Effector memory CD8-positive, alpha-beta T cell (primary cell): ENCODE measurements at regions not wholly inside any gene's neighbourhood (a gene's known extent, or its start where the extent isn't known, plus 50 kb on each side); places are given as distances from the start of the nearest gene placed in this dataset.

Source experiments
- ATAC-seq: fragments of 150-1000 bp; cut with Tn5 transposase; replicated peaks from 2 replicates; pipeline ENCODE4 v1.10.0; 2021; ENCODE audit warnings: mild to moderate bottlenecking, moderate library complexity
- DNase-seq, 3 experiments: peaks; one replicate each; pipeline ENCODE4 v3.0.0; 2021
- H3K27ac Mint-ChIP-seq, 2 donors: one replicate each; pipeline ENCODE4 v1.8.0; 2022; ENCODE audit warnings: mild to moderate bottlenecking in 2 of 2, mixed read lengths in 2 of 2, moderate library complexity in 2 of 2
- H3K27me3 Mint-ChIP-seq, 2 donors: one replicate each; pipeline ENCODE4 v1.8.0; 2022; ENCODE audit warnings: mixed read lengths in 2 of 2
- H3K36me3 Mint-ChIP-seq: one replicate; pipeline ENCODE4 v1.8.0; 2022; ENCODE audit warnings: mild to moderate bottlenecking, moderate library complexity, mixed read lengths; ENCODE audit not compliant: insufficient read depth
- H3K4me1 Mint-ChIP-seq, 2 donors: one replicate each; pipeline ENCODE4 v1.8.0; 2022; ENCODE audit warnings: low read depth in 2 of 2, mixed read lengths in 2 of 2
- H3K4me3 Mint-ChIP-seq, 2 donors: one replicate each; pipeline ENCODE4 v1.8.0; 2022; ENCODE audit warnings: mild to moderate bottlenecking in 2 of 2, mixed read lengths in 2 of 2, moderate library complexity in 2 of 2
- H3K9me3 Mint-ChIP-seq, 2 donors: one replicate each; pipeline ENCODE4 v1.8.0; 2022; ENCODE audit warnings: mixed read lengths in 2 of 2

GRCh38 chr6:159105716-159106115 is 60.9 kb upstream of the TAGAP start:
- ATAC-seq, result no peak
- DNase-seq, result no peak
- H3K27me3 Mint-ChIP-seq, result no peaks in the 10 kb centered on the region
- H3K9me3 Mint-ChIP-seq, result no peaks in the 10 kb centered on the region
- peak overlapping the region; percentile 92 to 95 for H3K27ac Mint-ChIP-seq
- H3K4me3 Mint-ChIP-seq, result peak overlapping the region; percentile 40 to 88
- H3K36me3 Mint-ChIP-seq, result peaks cover 34% of the 10 kb centered on the region
- peaks cover 53 to 63% of the 10 kb centered on the region in 2 donors for H3K4me1 Mint-ChIP-seq

GRCh38 chr6:159104931-159105330 is 60.1 kb upstream of the TAGAP start:
- ATAC-seq (no peak), DNase-seq (no peak)
- H3K4me3 Mint-ChIP-seq, result peak overlapping the region; percentile 62 to 64
- no peaks in the 10 kb centered on the region for H3K27me3 Mint-ChIP-seq
- H3K4me1 Mint-ChIP-seq, result peaks cover 52 to 61% of the 10 kb centered on the region in 2 donors
- peaks cover 34% of the 10 kb centered on the region for H3K36me3 Mint-ChIP-seq
- peak overlapping the region; percentile 82 to 84 for H3K27ac Mint-ChIP-seq
- no peaks in the 10 kb centered on the region for H3K9me3 Mint-ChIP-seq

GRCh38 chr6:159104163-159104925 is 59.6 kb upstream of the TAGAP start:
- peak overlapping the region; percentile 62 to 64 for H3K4me3 Mint-ChIP-seq
- no peaks in the 10 kb centered on the region for H3K27me3 Mint-ChIP-seq
- peak overlapping the region; percentile 82 to 84 for H3K27ac Mint-ChIP-seq
- peak; percentile 47 for ATAC-seq
- no peaks in the 10 kb centered on the region for H3K9me3 Mint-ChIP-seq
- H3K4me1 Mint-ChIP-seq, result peaks cover 46 to 56% of the 10 kb centered on the region in 2 donors
- DNase-seq, result peak; percentile 68 to 75 (median 71)
- H3K36me3 Mint-ChIP-seq, result peaks cover 34% of the 10 kb centered on the region

GRCh38 chr6:159103396-159104162 is 58.8 kb upstream of the TAGAP start:
- DNase-seq (no peak), ATAC-seq (no peak)
- Mint-ChIP-seq H3K9me3 (no peaks in the 10 kb centered on the region), H3K27ac (peak overlapping the region; percentile 82 to 84), H3K4me3 (peak overlapping the region; percentile 62 to 64), H3K36me3 (peaks cover 34% of the 10 kb centered on the region), H3K4me1 (peaks cover 48 to 56% of the 10 kb centered on the region in 2 donors), H3K27me3 (no peaks in the 10 kb centered on the region)

- Mint-ChIP-seq H3K4me1 (peaks cover 42 to 48% of the 10 kb centered on the region in 2 donors), H3K4me3 (no peak overlapping the region), H3K9me3 (no peaks in the 10 kb centered on the region), H3K36me3 (peaks cover 27% of the 10 kb centered on the region), H3K27me3 (no peaks in the 10 kb centered on the region), H3K27ac (peak overlapping the region; percentile 23 to 44)
- DNase-seq, result no peak
- no peak for ATAC-seq
These were observed 57.8 kb upstream of the TAGAP start for GRCh38 chr6:159102373-159103160.

- Mint-ChIP-seq H3K36me3 (peaks cover 18% of the 10 kb centered on the region), H3K4me1 (peaks cover 32 to 40% of the 10 kb centered on the region in 2 donors), H3K27ac (peak overlapping the region; percentile 39 to 44), H3K4me3 (no peak overlapping the region), H3K9me3 (no peaks in the 10 kb centered on the region), H3K27me3 (no peaks in the 10 kb centered on the region)
- ATAC-seq (no peak), DNase-seq (no peak)
These were observed 56.9 kb upstream of the TAGAP start for GRCh38 chr6:159101656-159102055.

- Mint-ChIP-seq H3K9me3 (no peaks in the 10 kb centered on the region), H3K27me3 (no peaks in the 10 kb centered on the region), H3K36me3 (peaks cover 10% of the 10 kb centered on the region), H3K4me3 (peak overlapping the region in 1 of 2 donors; percentile 44), H3K4me1 (peaks cover 24 to 30% of the 10 kb centered on the region in 2 donors), H3K27ac (peak overlapping the region; percentile 92 to 95)
- no peak for DNase-seq
- no peak for ATAC-seq
These were observed 55.8 kb upstream of the TAGAP start for GRCh38 chr6:159100395-159101182.

GRCh38 chr6:159099961-159100360 is 55.2 kb upstream of the TAGAP start:
- ATAC-seq, result no peak
- Mint-ChIP-seq H3K27me3 (no peaks in the 10 kb centered on the region), H3K4me1 (peaks cover 28 to 31% of the 10 kb centered on the region in 2 donors), H3K4me3 (peak overlapping the region in 1 of 2 donors; percentile 44), H3K36me3 (peaks cover 10% of the 10 kb centered on the region), H3K9me3 (no peaks in the 10 kb centered on the region), H3K27ac (peak overlapping the region; percentile 92 to 95)
- DNase-seq, result no peak

GRCh38 chr6:159099276-159099675 is 54.5 kb upstream of the TAGAP start:
- no peaks in the 10 kb centered on the region for H3K27me3 Mint-ChIP-seq
- peaks cover 10% of the 10 kb centered on the region for H3K36me3 Mint-ChIP-seq
- no peaks in the 10 kb centered on the region for H3K9me3 Mint-ChIP-seq
- DNase-seq, result no peak
- no peak for ATAC-seq
- peak overlapping the region; percentile 59 to 65 for H3K4me3 Mint-ChIP-seq
- H3K4me1 Mint-ChIP-seq, result peaks cover 28 to 38% of the 10 kb centered on the region in 2 donors
- peak overlapping the region; percentile 92 to 95 for H3K27ac Mint-ChIP-seq

- Mint-ChIP-seq H3K27ac (peak overlapping the region; percentile 92 to 95), H3K4me3 (peak overlapping the region; percentile 59 to 65), H3K9me3 (no peaks in the 10 kb centered on the region), H3K27me3 (no peaks in the 10 kb centered on the region), H3K36me3 (peaks cover 5% of the 10 kb centered on the region), H3K4me1 (peaks cover 25 to 32% of the 10 kb centered on the region in 2 donors)
- ATAC-seq, result peak; percentile 88
- peak; percentile 59 to 61 (median 60) for DNase-seq
These were observed 53.9 kb upstream of the TAGAP start for GRCh38 chr6:159098636-159099106.

GRCh38 chr6:159097256-159097655 is 52.5 kb upstream of the TAGAP start:
- no peaks in the 10 kb centered on the region for H3K9me3 Mint-ChIP-seq
- ATAC-seq, result no peak
- H3K36me3 Mint-ChIP-seq, result peaks cover 3% of the 10 kb centered on the region
- H3K4me3 Mint-ChIP-seq, result no peak overlapping the region
- peaks cover 23 to 30% of the 10 kb centered on the region in 2 donors for H3K4me1 Mint-ChIP-seq
- H3K27me3 Mint-ChIP-seq, result no peaks in the 10 kb centered on the region
- H3K27ac Mint-ChIP-seq, result peak overlapping the region; percentile 92 to 95
- DNase-seq, result no peak

GRCh38 chr6:159095616-159096015 is 50.8 kb upstream of the TAGAP start:
- Mint-ChIP-seq H3K4me1 (peaks cover 23 to 30% of the 10 kb centered on the region in 2 donors), H3K4me3 (no peak overlapping the region), H3K9me3 (no peaks in the 10 kb centered on the region), H3K27me3 (no peaks in the 10 kb centered on the region), H3K27ac (no peak overlapping the region), H3K36me3 (no peaks in the 10 kb centered on the region)
- DNase-seq (no peak), ATAC-seq (no peak)
